PC-3 (cell line): ENCODE measurements at regions not wholly inside any gene's neighbourhood (a gene's known extent, or its start where the extent isn't known, plus 50 kb on each side); places are given as distances from the start of the nearest gene placed in this dataset.

ENCODE experiments used
- ATAC-seq: fragments of 200-7000 bp; cut with Tn5 transposase; 2 replicates; pipeline ENCODE4 v1.9.1; 2020; ENCODE audit warnings: mild to moderate bottlenecking, moderate library complexity
- BruUV-seq: library from RNA; stranded (reverse); fragments of 400-500 nt; replicated peaks from 2 replicates; lab custom pipeline; 2021; lab: Mats Ljungman, UMichigan
- CTCF ChIA-PET: fragments of 300-600 bp; sonication (Branson Sonifier 250); formaldehyde crosslinking; loops from one replicate; lab custom pipeline; 2022; ENCODE audit warnings: antibody characterized with exemption; lab: Charles Lee
- POLR2A ChIA-PET: fragments of 300-600 bp; sonication (Branson Sonifier 250); formaldehyde crosslinking; loops from one replicate; lab custom pipeline; 2022; ENCODE audit warnings: antibody characterized with exemption; ENCODE audit not compliant: unreplicated experiment; lab: Charles Lee
- DNase-seq: peaks from one replicate; pipeline ENCODE4 v3.0.0-alpha.2; 2015
- H2AFZ ChIP-seq: fragments of 300-600 bp; sonication (generic); 2 replicates; pipeline ENCODE4 v1.6.0; 2016; ENCODE audit warnings: antibody characterized with exemption, low read length
- H3F3A ChIP-seq: fragments of 300-600 bp; sonication (generic); one replicate; pipeline ENCODE4 v1.6.0; 2017; ENCODE audit warnings: antibody characterized with exemption, low read length, control low read depth, mild to moderate bottlenecking; ENCODE audit not compliant: unreplicated experiment
- H3K27ac ChIP-seq: fragments of 300-600 bp; sonication (generic); 2 replicates; pipeline ENCODE4 v1.5.1; 2016; ENCODE audit warnings: mild to moderate bottlenecking, low read length
- H3K27me3 ChIP-seq: fragments of 300-600 bp; sonication (generic); 2 replicates; pipeline ENCODE4 v1.6.1; 2016; ENCODE audit warnings: low read length, mixed read lengths
- H3K36me3 ChIP-seq: fragments of 300-600 bp; sonication (generic); 2 replicates; pipeline ENCODE4 v1.6.1; 2016; ENCODE audit warnings: low read depth, mixed run types, low read length, mixed read lengths
- H3K4me1 ChIP-seq: fragments of 300-600 bp; sonication (generic); 2 replicates; pipeline ENCODE4 v1.5.1; 2016; ENCODE audit warnings: low read length; ENCODE audit not compliant: insufficient read depth
- H3K4me2 ChIP-seq: fragments of 300-600 bp; sonication (generic); 2 replicates; pipeline ENCODE4 v1.6.0; 2016; ENCODE audit warnings: low read length
- H3K4me3 ChIP-seq: fragments of 300-600 bp; sonication (generic); 2 replicates; pipeline ENCODE4 v1.5.1; 2016; ENCODE audit warnings: mild to moderate bottlenecking, low read length, mixed read lengths
- H3K79me2 ChIP-seq: fragments of 300-600 bp; sonication (generic); 2 replicates; pipeline ENCODE4 v1.6.1; 2017; ENCODE audit warnings: low read length, mixed read lengths
- H3K9ac ChIP-seq: fragments of 300-600 bp; sonication (generic); 2 replicates; pipeline ENCODE4 v1.6.0; 2016; ENCODE audit warnings: mild to moderate bottlenecking, low read length
- H3K9me2 ChIP-seq: fragments of 300-600 bp; sonication (generic); replicated peaks from 2 replicates; pipeline ENCODE4 v1.6.1; 2016; ENCODE audit warnings: mixed run types, low read length, mixed read lengths
- H3K9me3 ChIP-seq: fragments of 300-600 bp; sonication (generic); 2 replicates; pipeline ENCODE4 v1.6.1; 2016; ENCODE audit warnings: low read length, mixed read lengths
- H4K20me1 ChIP-seq: fragments of 300-600 bp; sonication (generic); 2 replicates; pipeline ENCODE4 v1.6.1; 2016; ENCODE audit warnings: low read length, mixed read lengths
- CTCF ChIP-seq: fragments of 300-600 bp; sonication (generic); conservative IDR thresholded peaks from 2 replicates; pipeline ENCODE4 v1.5.1; 2017; ENCODE audit warnings: antibody characterized with exemption, low read depth, mild to moderate bottlenecking, low read length
- EZH2 ChIP-seq: fragments of 300-600 bp; sonication (generic); IDR thresholded peaks from one replicate; pipeline ENCODE4 v1.6.1; 2017; ENCODE audit warnings: antibody characterized with exemption, mild to moderate bottlenecking, low read length; ENCODE audit not compliant: unreplicated experiment
- EZH2phosphoT487 ChIP-seq: fragments of 300-600 bp; sonication (generic); IDR thresholded peaks from 2 replicates; pipeline ENCODE4 v1.6.1; 2018; ENCODE audit warnings: mild to moderate bottlenecking, antibody characterized with exemption, low read length, borderline replicate concordance
- intact Hi-C: fragments of 100-400 bp; cut with micrococcal nuclease; formaldehyde crosslinking; loops from 2 replicates; pipeline ENCODE4 v1.9.0; 2023

GRCh38 chr5:113897748-113898147, 384.3 kb downstream of the YTHDC2 start:
- Histone ChIP-seq H3K4me2 (no peak overlapping the region), H3K9me2 (no peaks in the 10 kb centered on the region), H3K9ac (no peak overlapping the region), H3K79me2 (no peaks in the 10 kb centered on the region), H3K36me3 (no peaks in the 10 kb centered on the region), H3K27me3 (peaks cover 13% of the 10 kb centered on the region; the same call in 1 of the 2 replicates), H4K20me1 (no peaks in the 10 kb centered on the region), H3F3A (no peaks in the 10 kb centered on the region), H3K4me1 (no peaks in the 10 kb centered on the region), H2AFZ (no peak overlapping the region), H3K4me3 (no peak overlapping the region), H3K9me3 (no peaks in the 10 kb centered on the region), H3K27ac (no peak overlapping the region)
- intact Hi-C loops, result no loop called here
- ATAC-seq (no peak), DNase-seq (no peak)
- BruUV-seq, result no TSS peak
- TF ChIP-seq EZH2phosphoT487 (no peak), CTCF (no peak), EZH2 (no peak)
- CTCF ChIA-PET, result no interaction called here
- POLR2A ChIA-PET, result no interaction called here

GRCh38 chr5:113900141-113900540, 386.6 kb downstream of the YTHDC2 start:
- no peaks in the 10 kb centered on the region for H3K36me3 ChIP-seq
- H3K9me3 ChIP-seq, result no peaks in the 10 kb centered on the region
- no peak for DNase-seq
- H4K20me1 ChIP-seq, result no peaks in the 10 kb centered on the region
- peaks cover 20% of the 10 kb centered on the region; the same call in 1 of the 2 replicates for H3K27me3 ChIP-seq
- ChIA-PET POLR2A (no interaction called here), CTCF (no interaction called here)
- no peaks in the 10 kb centered on the region for H3K9me2 ChIP-seq
- H3K4me3 ChIP-seq, result no peak overlapping the region
- H2AFZ ChIP-seq, result no peak overlapping the region
- no TSS peak for BruUV-seq
- H3K79me2 ChIP-seq, result no peaks in the 10 kb centered on the region
- no peak for ATAC-seq
- H3K27ac ChIP-seq, result no peak overlapping the region
- intact Hi-C loops, result no loop called here
- H3K4me1 ChIP-seq, result no peaks in the 10 kb centered on the region
- no peaks in the 10 kb centered on the region for H3F3A ChIP-seq
- no peak overlapping the region for H3K9ac ChIP-seq
- no peak overlapping the region for H3K4me2 ChIP-seq
- TF ChIP-seq EZH2 (no peak), EZH2phosphoT487 (no peak), CTCF (no peak)

GRCh38 chr5:113900816-113901215, 387.3 kb downstream of the YTHDC2 start:
- H3F3A ChIP-seq, result no peaks in the 10 kb centered on the region
- POLR2A ChIA-PET, result no interaction called here
- no peaks in the 10 kb centered on the region for H3K9me3 ChIP-seq
- intact Hi-C loops, result no loop called here
- H3K79me2 ChIP-seq, result no peaks in the 10 kb centered on the region
- no peaks in the 10 kb centered on the region for H4K20me1 ChIP-seq
- H3K27ac ChIP-seq, result no peak overlapping the region
- CTCF ChIA-PET, result no interaction called here
- ATAC-seq (no peak), DNase-seq (no peak)
- H3K36me3 ChIP-seq, result no peaks in the 10 kb centered on the region
- no TSS peak for BruUV-seq
- H3K4me1 ChIP-seq, result no peaks in the 10 kb centered on the region
- no peaks in the 10 kb centered on the region for H3K9me2 ChIP-seq
- H2AFZ ChIP-seq, result no peak overlapping the region
- no peak overlapping the region for H3K9ac ChIP-seq
- H3K4me3 ChIP-seq, result no peak overlapping the region
- TF ChIP-seq EZH2phosphoT487 (no peak), CTCF (no peak), EZH2 (no peak)
- no peak overlapping the region for H3K4me2 ChIP-seq
- H3K27me3 ChIP-seq, result peaks cover 16% of the 10 kb centered on the region; the same call in 1 of the 2 replicates
